Nephron progenitor cell (in vitro differentiated cells): ENCODE measurements at regions not wholly inside any gene's neighbourhood (a gene's known extent, or its start where the extent isn't known, plus 50 kb on each side); places are given as distances from the start of the nearest gene placed in this dataset.

ENCODE experiments used
- DNase-seq: peaks from one replicate; pipeline ENCODE4 v3.0.0; 2021
- H3K27ac Mint-ChIP-seq: 2 replicates; pipeline ENCODE4 v1.8.0; 2021; ENCODE audit warnings: mild to moderate bottlenecking, moderate library complexity, mixed read lengths
- H3K27me3 Mint-ChIP-seq: 2 replicates; pipeline ENCODE4 v1.8.0; 2021; ENCODE audit warnings: mild to moderate bottlenecking, low read depth, mixed read lengths; ENCODE audit not compliant: poor library complexity
- H3K36me3 Mint-ChIP-seq: 2 replicates; pipeline ENCODE4 v1.8.0; 2021; ENCODE audit warnings: low read depth, mixed read lengths
- H3K4me1 Mint-ChIP-seq: 2 replicates; pipeline ENCODE4 v1.8.0; 2021; ENCODE audit warnings: mixed read lengths
- H3K4me3 Mint-ChIP-seq: 2 replicates; pipeline ENCODE4 v1.8.0; 2021; ENCODE audit warnings: mild to moderate bottlenecking, moderate library complexity, mixed read lengths
- H3K9me3 Mint-ChIP-seq: 2 replicates; pipeline ENCODE4 v1.8.0; 2021; ENCODE audit warnings: mild to moderate bottlenecking, moderate library complexity, mixed read lengths
- CTCF ChIP-seq: fragments of 200-600 bp; sonication (generic); IDR thresholded peaks from 2 replicates; pipeline ENCODE4 v1.5.0; 2021; ENCODE audit warnings: antibody characterized with exemption

GRCh38 chr5:99089822-99090549 is 161.2 kb upstream of the CHD1 start:
- DNase-seq = no peak
- Mint-ChIP-seq H3K9me3 (peaks cover 18% of the 10 kb centered on the region), H3K27me3 (no peaks in the 10 kb centered on the region), H3K27ac (no peak overlapping the region), H3K4me1 (peaks cover 3% of the 10 kb centered on the region), H3K4me3 (no peak overlapping the region), H3K36me3 (no peaks in the 10 kb centered on the region)
- no peak for TF ChIP-seq CTCF

GRCh38 chr5:99088309-99088708 is 159.5 kb upstream of the CHD1 start:
- TF ChIP-seq CTCF = no peak
- Mint-ChIP-seq H3K36me3 (no peaks in the 10 kb centered on the region), H3K4me1 (peaks cover 3% of the 10 kb centered on the region), H3K9me3 (peaks cover 18% of the 10 kb centered on the region), H3K4me3 (no peak overlapping the region), H3K27ac (no peak overlapping the region), H3K27me3 (no peaks in the 10 kb centered on the region)
- no peak for DNase-seq

- TF ChIP-seq CTCF = no peak
- no peak overlapping the region for H3K4me3 Mint-ChIP-seq
- no peak overlapping the region for H3K27ac Mint-ChIP-seq
- no peaks in the 10 kb centered on the region for H3K36me3 Mint-ChIP-seq
- H3K27me3 Mint-ChIP-seq = no peaks in the 10 kb centered on the region
- no peak for DNase-seq
- no peaks in the 10 kb centered on the region for H3K9me3 Mint-ChIP-seq
- H3K4me1 Mint-ChIP-seq = peaks cover 15% of the 10 kb centered on the region
Observed at GRCh38 chr5:99083197-99083596, 154.4 kb upstream of the CHD1 start.

GRCh38 chr5:99081711-99082110 is 152.9 kb upstream of the CHD1 start:
- no peak for DNase-seq
- no peak for TF ChIP-seq CTCF
- no peaks in the 10 kb centered on the region for H3K9me3 Mint-ChIP-seq

GRCh38 chr5:99076723-99077640 is 148.2 kb upstream of the CHD1 start:
- Mint-ChIP-seq H3K36me3 (no peaks in the 10 kb centered on the region), H3K27ac (peak overlapping the region; percentile 13), H3K4me3 (no peak overlapping the region), H3K4me1 (peaks cover 16% of the 10 kb centered on the region), H3K27me3 (no peaks in the 10 kb centered on the region), H3K9me3 (peaks cover 4% of the 10 kb centered on the region)
- no peak for DNase-seq
- TF ChIP-seq CTCF = no peak

More at GRCh38 chr5:99081711-99082110, 152.9 kb upstream of the CHD1 start:
- H3K4me3 Mint-ChIP-seq = no peak overlapping the region
- H3K27me3 Mint-ChIP-seq = no peaks in the 10 kb centered on the region
- H3K36me3 Mint-ChIP-seq = no peaks in the 10 kb centered on the region
- peaks cover 16% of the 10 kb centered on the region for H3K4me1 Mint-ChIP-seq
- no peak overlapping the region for H3K27ac Mint-ChIP-seq
